ENCODE measurements at regions not wholly inside any gene's neighbourhood (a gene's known extent, or its start where the extent isn't known, plus 50 kb on each side); places are given as distances from the start of the nearest gene placed in this dataset.

DNA sequence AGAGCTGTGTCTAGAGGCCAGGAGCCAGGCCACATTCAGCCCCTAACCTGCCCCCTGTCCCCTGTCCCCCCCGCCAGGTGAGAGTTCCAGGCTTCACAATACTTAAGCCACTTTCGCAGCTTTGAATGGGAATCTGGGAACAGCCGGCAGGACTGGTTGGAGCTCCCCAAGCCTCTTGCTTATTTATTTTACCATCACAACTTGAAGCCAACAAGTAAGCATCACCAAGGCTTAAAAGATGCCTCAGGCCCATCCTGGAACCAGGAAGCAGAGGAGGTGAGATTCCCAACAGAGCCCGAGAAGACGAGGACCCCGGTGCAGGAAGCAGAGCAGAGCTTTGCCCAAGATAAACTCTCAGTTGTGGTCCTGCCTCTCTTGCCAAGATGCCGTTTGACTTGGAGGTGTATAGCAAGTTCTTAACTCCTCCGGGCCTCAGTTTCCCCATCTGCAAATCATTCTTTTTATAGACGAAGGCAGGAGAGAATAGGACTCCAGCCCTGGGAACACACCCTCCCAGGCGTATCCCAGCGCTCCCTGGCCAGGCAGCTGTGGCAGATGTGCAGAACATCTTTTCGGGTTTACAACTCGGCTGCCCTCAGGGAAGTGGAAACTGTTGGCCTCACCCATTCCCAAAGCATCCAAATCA, 66.8 kb upstream of the SLC25A33 start:
- H3K4me2 ChIP-seq: no peak overlapping the region
- no peak overlapping the region for H3K27ac Mint-ChIP-seq
- DNase-seq (ENCODE audit: low spot score): no peak
- no peaks in the 10 kb centered on the region for H3K36me3 Mint-ChIP-seq (ENCODE audit: low read depth)
- no peak overlapping the region for H2AFZ ChIP-seq
- no peaks in the 10 kb centered on the region for H3K36me3 ChIP-seq (ENCODE audit: insufficient read depth)
- no peaks in the 10 kb centered on the region for H3K79me2 ChIP-seq (replicated peaks; ENCODE audit: insufficient read depth)
- H3K4me3 ChIP-seq: no peak overlapping the region
- no peak overlapping the region for H3K27ac ChIP-seq (ENCODE audit: low read depth)
- no peaks in the 10 kb centered on the region for H3K9me3 Mint-ChIP-seq
- no peak for ATAC-seq
- H3K4me1 Mint-ChIP-seq: no peaks in the 10 kb centered on the region
- no peaks in the 10 kb centered on the region for H3K27me3 Mint-ChIP-seq (ENCODE audit: insufficient read depth, low read depth, poor library complexity)
- TF ChIP-seq EZH2 (IDR thresholded peaks at IDR 0.05; ENCODE audit: low read depth, unreplicated experiment): no peak
- TF ChIP-seq ZNF114 (CRISPR knock-in tag; IDR thresholded peaks at IDR 0.05): no peak
- no peak for TF ChIP-seq POLR2AphosphoS5 (IDR thresholded peaks at IDR 0.05; ENCODE audit: low read depth)
- TF ChIP-seq EZH2phosphoT487 (IDR thresholded peaks at IDR 0.05; ENCODE audit: unreplicated experiment): no peak
- TF ChIP-seq, protein P1, sequence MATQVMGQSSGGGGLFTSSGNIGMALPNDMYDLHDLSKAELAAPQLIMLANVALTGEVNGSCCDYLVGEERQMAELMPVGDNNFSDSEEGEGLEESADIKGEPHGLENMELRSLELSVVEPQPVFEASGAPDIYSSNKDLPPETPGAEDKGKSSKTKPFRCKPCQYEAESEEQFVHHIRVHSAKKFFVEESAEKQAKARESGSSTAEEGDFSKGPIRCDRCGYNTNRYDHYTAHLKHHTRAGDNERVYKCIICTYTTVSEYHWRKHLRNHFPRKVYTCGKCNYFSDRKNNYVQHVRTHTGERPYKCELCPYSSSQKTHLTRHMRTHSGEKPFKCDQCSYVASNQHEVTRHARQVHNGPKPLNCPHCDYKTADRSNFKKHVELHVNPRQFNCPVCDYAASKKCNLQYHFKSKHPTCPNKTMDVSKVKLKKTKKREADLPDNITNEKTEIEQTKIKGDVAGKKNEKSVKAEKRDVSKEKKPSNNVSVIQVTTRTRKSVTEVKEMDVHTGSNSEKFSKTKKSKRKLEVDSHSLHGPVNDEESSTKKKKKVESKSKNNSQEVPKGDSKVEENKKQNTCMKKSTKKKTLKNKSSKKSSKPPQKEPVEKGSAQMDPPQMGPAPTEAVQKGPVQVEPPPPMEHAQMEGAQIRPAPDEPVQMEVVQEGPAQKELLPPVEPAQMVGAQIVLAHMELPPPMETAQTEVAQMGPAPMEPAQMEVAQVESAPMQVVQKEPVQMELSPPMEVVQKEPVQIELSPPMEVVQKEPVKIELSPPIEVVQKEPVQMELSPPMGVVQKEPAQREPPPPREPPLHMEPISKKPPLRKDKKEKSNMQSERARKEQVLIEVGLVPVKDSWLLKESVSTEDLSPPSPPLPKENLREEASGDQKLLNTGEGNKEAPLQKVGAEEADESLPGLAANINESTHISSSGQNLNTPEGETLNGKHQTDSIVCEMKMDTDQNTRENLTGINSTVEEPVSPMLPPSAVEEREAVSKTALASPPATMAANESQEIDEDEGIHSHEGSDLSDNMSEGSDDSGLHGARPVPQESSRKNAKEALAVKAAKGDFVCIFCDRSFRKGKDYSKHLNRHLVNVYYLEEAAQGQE (IDR thresholded peaks at IDR 0.05; ENCODE audit: unreplicated experiment): no peak
- no peak for TF ChIP-seq NANOG (IDR thresholded peaks at IDR 0.05; ENCODE audit: borderline replicate concordance)
- TF ChIP-seq, protein P2, sequence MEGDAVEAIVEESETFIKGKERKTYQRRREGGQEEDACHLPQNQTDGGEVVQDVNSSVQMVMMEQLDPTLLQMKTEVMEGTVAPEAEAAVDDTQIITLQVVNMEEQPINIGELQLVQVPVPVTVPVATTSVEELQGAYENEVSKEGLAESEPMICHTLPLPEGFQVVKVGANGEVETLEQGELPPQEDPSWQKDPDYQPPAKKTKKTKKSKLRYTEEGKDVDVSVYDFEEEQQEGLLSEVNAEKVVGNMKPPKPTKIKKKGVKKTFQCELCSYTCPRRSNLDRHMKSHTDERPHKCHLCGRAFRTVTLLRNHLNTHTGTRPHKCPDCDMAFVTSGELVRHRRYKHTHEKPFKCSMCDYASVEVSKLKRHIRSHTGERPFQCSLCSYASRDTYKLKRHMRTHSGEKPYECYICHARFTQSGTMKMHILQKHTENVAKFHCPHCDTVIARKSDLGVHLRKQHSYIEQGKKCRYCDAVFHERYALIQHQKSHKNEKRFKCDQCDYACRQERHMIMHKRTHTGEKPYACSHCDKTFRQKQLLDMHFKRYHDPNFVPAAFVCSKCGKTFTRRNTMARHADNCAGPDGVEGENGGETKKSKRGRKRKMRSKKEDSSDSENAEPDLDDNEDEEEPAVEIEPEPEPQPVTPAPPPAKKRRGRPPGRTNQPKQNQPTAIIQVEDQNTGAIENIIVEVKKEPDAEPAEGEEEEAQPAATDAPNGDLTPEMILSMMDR (conservative IDR thresholded peaks at IDR 0.05; ENCODE audit: low read depth in 2 of 2): no peak
- no peaks in the 10 kb centered on the region for H3K4me1 ChIP-seq (ENCODE audit: insufficient read depth)
- H4K20me1 ChIP-seq (replicated peaks; ENCODE audit: insufficient read depth): no peaks in the 10 kb centered on the region
- H3K27me3 ChIP-seq (ENCODE audit: insufficient read depth): no peaks in the 10 kb centered on the region
- H3K4me3 Mint-ChIP-seq: no peak overlapping the region
- H3K9me2 ChIP-seq (ENCODE audit: insufficient read depth): no peaks in the 10 kb centered on the region
- peaks cover 1% of the 10 kb centered on the region; the same call in 1 of the 2 replicates for H3F3A ChIP-seq (replicated peaks; ENCODE audit: low read depth)

DNA sequence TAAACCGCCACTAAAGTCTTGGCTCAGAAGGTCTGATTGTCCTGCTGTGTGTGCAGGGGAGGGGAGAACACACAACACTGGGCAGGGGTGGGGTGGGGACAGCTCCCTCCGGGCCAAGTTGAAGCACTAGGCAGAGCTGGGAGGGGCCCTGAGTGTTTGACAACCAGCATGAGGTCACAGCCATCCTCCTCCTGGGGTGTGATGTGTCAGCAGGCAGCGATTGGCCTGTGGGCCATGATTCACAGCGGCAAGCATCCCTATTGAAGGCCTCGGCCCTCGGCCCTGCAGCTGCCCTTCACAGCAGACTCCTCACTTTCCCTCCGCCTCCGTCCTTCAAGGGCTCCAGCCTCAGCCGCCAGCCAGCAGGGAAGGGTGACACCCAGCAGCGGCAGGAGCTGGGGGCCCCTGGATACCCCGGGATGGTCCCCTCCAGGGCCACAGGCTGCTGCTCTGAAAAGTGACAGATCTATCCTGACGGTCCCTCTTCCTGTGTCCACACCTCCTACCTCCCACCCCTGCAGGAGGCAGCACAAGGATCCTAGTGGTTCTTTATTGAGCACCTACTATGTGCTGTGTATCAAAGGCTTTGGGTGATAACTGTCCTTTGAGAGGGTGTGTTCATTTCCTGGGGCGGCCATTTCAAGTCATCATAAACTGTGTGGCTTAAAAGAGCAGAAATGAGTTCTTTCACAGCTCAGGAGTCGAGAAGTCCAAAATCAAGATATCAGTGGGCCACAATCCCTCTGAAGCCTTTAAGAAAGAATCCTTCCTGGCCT, 66.0 kb upstream of the SLC25A33 start:
- no peaks in the 10 kb centered on the region for H3K36me3 Mint-ChIP-seq (ENCODE audit: low read depth)
- ATAC-seq (peak; percentile 80), DNase-seq (ENCODE audit: low spot score) (no peak)
- H3K4me3 Mint-ChIP-seq: no peak overlapping the region
- no peaks in the 10 kb centered on the region for H4K20me1 ChIP-seq (replicated peaks; ENCODE audit: insufficient read depth)
- no peak overlapping the region for H2AFZ ChIP-seq
- H3K4me3 ChIP-seq: no peak overlapping the region
- no peaks in the 10 kb centered on the region for H3K4me1 Mint-ChIP-seq
- H3K79me2 ChIP-seq (replicated peaks; ENCODE audit: insufficient read depth): no peaks in the 10 kb centered on the region
- H3K27ac ChIP-seq (ENCODE audit: low read depth): no peak overlapping the region
- no peaks in the 10 kb centered on the region for H3K9me2 ChIP-seq (ENCODE audit: insufficient read depth)
- no peak overlapping the region for H3K4me2 ChIP-seq
- no peaks in the 10 kb centered on the region for H3K9me3 Mint-ChIP-seq
- H3K4me1 ChIP-seq (ENCODE audit: insufficient read depth): no peaks in the 10 kb centered on the region
- peaks cover 7% of the 10 kb centered on the region; the same call in 1 of the 2 replicates for H3F3A ChIP-seq (replicated peaks; ENCODE audit: low read depth)
- H3K27me3 ChIP-seq (ENCODE audit: insufficient read depth): no peaks in the 10 kb centered on the region
- no peak overlapping the region for H3K27ac Mint-ChIP-seq
- no peaks in the 10 kb centered on the region for H3K36me3 ChIP-seq (ENCODE audit: insufficient read depth)
- no peaks in the 10 kb centered on the region for H3K27me3 Mint-ChIP-seq (ENCODE audit: insufficient read depth, low read depth, poor library complexity)
- TF ChIP-seq, protein P3, sequence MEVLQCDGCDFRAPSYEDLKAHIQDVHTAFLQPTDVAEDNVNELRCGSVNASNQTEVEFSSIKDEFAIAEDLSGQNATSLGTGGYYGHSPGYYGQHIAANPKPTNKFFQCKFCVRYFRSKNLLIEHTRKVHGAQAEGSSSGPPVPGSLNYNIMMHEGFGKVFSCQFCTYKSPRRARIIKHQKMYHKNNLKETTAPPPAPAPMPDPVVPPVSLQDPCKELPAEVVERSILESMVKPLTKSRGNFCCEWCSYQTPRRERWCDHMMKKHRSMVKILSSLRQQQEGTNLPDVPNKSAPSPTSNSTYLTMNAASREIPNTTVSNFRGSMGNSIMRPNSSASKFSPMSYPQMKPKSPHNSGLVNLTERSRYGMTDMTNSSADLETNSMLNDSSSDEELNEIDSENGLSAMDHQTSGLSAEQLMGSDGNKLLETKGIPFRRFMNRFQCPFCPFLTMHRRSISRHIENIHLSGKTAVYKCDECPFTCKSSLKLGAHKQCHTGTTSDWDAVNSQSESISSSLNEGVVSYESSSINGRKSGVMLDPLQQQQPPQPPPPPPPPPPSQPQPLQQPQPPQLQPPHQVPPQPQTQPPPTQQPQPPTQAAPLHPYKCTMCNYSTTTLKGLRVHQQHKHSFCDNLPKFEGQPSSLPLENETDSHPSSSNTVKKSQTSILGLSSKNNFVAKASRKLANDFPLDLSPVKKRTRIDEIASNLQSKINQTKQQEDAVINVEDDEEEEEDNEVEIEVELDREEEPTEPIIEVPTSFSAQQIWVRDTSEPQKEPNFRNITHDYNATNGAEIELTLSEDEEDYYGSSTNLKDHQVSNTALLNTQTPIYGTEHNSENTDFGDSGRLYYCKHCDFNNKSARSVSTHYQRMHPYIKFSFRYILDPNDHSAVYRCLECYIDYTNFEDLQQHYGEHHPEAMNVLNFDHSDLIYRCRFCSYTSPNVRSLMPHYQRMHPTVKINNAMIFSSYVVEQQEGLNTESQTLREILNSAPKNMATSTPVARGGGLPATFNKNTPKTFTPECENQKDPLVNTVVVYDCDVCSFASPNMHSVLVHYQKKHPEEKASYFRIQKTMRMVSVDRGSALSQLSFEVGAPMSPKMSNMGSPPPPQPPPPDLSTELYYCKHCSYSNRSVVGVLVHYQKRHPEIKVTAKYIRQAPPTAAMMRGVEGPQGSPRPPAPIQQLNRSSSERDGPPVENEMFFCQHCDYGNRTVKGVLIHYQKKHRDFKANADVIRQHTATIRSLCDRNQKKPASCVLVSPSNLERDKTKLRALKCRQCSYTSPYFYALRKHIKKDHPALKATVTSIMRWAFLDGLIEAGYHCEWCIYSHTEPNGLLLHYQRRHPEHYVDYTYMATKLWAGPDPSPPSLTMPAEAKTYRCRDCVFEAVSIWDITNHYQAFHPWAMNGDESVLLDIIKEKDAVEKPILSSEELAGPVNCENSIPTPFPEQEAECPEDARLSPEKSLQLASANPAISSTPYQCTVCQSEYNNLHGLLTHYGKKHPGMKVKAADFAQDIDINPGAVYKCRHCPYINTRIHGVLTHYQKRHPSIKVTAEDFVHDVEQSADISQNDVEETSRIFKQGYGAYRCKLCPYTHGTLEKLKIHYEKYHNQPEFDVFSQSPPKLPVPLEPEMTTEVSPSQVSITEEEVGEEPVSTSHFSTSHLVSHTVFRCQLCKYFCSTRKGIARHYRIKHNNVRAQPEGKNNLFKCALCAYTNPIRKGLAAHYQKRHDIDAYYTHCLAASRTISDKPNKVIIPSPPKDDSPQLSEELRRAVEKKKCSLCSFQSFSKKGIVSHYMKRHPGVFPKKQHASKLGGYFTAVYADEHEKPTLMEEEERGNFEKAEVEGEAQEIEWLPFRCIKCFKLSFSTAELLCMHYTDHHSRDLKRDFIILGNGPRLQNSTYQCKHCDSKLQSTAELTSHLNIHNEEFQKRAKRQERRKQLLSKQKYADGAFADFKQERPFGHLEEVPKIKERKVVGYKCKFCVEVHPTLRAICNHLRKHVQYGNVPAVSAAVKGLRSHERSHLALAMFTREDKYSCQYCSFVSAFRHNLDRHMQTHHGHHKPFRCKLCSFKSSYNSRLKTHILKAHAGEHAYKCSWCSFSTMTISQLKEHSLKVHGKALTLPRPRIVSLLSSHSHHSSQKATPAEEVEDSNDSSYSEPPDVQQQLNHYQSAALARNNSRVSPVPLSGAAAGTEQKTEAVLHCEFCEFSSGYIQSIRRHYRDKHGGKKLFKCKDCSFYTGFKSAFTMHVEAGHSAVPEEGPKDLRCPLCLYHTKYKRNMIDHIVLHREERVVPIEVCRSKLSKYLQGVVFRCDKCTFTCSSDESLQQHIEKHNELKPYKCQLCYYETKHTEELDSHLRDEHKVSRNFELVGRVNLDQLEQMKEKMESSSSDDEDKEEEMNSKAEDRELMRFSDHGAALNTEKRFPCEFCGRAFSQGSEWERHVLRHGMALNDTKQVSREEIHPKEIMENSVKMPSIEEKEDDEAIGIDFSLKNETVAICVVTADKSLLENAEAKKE (CRISPR knock-in tag; IDR thresholded peaks at IDR 0.05): no peak

Measured in GM23338 (cell line).